Bone marrow (tissue), 2 donors: ENCODE measurements at regions not wholly inside any gene's neighbourhood (a gene's known extent, or its start where the extent isn't known, plus 50 kb on each side); places are given as distances from the start of the nearest gene placed in this dataset.
"Not testable (repeated sequence)": the region's sequence is repeated elsewhere in the genome, so short reads cannot be mapped to it uniquely, and the experiment has no call there.

ENCODE experiments used
- DNase-seq, 2 donors: peaks; one replicate each; lab custom pipeline; 2025; lab: John Stamatoyannopoulos, UW

- DNase-seq: no peak
Measured at GRCh38 chr3:166446291-166446690, 609.1 kb upstream of the BCHE start.

GRCh38 chr3:166445865-166446264 lies 608.6 kb upstream of the BCHE start:
- DNase-seq: no peak

GRCh38 chr3:166444756-166445155 lies 607.5 kb upstream of the BCHE start:
- DNase-seq: no peak

GRCh38 chr3:166444336-166444735 lies 607.1 kb upstream of the BCHE start:
- DNase-seq: no peak

DNA sequence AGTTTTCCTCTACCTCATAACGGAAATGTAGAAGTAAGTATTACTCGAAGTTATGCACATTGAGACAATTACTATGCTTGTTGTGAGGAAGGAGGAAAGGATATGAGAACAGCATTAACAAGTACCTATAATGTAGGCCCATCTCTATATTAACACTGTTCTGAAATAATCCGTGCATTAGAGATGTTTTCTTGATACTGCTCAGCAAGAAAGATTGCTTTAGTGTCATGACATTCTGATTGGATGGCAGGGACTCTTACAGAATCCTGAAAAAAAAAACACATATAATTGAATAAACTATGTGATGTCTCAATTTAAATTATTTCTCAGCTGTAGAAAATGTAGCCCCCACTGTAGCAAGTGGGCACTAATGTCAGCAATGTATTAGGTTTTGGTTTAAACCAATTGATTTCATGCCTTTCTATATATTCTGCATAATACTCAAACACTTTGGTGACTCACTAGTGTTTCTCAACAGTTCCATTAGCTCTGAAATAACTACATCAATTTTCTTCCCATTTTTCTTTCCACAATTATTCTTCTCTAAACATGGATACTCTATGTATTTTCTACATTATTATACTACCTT lies 598.3 kb upstream of the BCHE start:
- DNase-seq: no peak

GRCh38 chr3:166433060-166433459 lies 595.8 kb upstream of the BCHE start:
- DNase-seq: no peak

DNA sequence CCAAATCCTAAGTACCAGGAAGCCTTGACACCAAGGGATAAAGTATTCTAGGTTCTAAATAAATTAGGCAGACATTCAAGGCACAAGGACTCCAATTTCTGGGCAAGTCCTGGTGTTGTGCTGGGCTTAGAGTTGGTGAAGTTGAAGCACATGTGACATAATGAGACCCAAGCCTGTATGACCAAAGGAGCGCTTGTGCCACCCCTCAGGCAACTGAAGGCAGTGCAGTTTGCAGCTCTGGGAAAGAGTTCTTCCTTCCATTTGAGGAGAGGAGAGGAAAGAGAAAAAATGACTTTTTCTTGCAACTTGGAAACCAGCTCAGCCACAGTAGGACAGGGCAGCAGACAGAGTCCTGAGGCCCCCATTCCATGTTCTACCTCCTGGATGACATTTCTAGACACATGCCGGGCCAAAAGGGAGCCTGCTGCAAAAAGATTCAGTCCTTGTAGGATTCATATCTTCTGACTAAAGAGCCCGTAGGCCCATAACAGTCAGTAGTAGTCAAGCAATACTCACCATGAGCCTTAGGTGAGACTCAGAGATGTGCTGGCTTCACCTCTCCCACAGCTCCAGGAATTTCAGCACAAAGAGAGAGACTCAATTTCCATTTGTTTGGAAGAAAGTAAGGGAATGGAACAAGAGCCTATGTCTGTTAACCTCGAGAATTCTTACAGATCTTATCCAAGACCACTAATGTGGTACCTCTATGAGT lies 588.8 kb upstream of the BCHE start:
- DNase-seq: no peak

GRCh38 chr3:166425021-166425420 lies 587.8 kb upstream of the BCHE start:
- no peak for DNase-seq

DNA sequence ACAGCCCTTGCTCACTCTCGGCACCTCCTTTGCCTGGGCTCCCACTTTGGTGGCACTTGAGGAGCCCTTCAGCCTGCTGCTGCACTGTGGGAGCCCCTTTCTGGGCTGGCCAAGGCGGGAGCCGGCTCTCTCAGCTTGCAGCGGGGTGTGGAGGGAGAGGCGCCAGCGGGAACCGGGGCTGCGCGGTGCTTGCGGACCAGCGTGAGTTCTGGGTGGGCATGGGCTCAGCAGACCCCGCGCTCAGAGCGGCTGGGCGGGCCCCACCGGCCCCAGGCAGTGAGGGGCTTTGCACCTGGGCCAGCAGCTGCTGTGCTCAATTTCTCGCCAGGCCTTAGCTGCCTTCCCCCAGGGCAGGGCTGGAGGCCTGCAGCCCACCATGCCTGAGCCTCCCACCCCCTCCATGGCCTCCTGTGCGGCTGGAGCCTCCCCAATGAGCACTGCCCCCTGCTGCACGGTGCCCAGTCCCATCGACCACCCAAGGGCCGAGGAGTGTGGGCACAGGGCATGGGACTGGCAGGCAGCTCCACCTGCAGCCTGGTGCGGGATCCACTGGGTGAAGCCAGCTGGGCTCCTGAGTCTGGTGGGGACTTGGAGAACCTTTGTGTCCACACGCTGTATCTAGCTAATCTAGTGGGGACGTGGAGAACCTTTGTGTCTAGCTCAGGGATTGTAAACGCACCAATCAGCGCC lies 586.7 kb upstream of the BCHE start:
- DNase-seq: not testable (repeated sequence)

DNA sequence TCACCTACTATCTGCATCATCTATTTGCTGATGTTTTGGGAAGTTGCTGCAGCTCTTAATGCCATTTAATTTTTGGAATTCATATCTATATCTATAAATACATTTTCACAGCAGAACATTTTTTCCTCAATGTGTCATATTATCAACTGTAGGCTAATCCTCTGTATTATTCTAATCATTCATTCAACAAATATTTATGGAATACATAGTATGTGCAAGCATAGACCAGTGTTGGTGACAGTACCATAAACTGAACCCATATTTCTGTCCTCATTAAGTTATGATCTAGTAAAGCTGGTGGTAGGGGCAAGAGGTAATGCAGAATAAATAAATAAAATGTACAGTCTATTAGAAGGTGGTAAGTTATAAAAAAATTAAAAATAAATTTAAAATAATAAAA lies 585.3 kb upstream of the BCHE start:
- DNase-seq: no peak

DNA sequence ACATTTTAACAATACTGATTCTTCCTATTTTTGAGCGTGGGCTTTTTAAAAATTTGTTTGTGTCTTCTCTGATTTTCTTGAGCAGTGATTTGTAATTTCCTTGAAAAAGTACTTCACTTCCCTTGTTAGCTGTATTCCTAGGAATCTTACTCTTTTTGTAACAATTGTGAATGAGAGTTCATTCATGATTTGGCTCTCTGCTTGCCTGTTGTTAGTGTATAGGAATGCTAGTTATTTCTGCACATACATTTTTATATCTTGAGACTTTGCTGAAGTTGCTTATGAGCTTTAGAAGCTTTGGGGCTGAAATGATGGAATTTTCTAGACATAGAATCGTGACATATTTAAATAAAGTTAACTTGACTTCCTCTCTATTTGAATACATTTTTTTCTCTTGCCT lies 582.8 kb upstream of the BCHE start:
- DNase-seq: no peak

DNA sequence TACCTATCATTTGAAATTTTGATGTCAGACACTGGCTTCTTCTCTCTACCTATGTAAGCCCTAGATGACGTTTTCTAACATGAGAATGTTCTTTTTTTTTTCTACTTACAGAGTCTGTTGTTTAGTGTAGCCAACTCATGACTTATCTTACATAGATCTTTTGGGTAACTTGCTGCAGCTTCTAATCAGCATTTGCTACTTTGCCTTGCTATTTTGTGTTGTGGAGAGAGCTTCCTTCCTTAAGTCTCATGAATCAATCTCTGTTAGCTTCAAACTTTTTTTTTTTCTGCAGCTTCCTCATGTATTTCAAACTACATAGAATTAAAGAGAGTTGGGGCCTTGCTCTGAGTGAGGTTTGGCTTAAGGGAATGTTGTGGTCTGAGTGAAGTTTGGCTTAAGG lies 568.7 kb upstream of the BCHE start:
- no peak for DNase-seq

DNA sequence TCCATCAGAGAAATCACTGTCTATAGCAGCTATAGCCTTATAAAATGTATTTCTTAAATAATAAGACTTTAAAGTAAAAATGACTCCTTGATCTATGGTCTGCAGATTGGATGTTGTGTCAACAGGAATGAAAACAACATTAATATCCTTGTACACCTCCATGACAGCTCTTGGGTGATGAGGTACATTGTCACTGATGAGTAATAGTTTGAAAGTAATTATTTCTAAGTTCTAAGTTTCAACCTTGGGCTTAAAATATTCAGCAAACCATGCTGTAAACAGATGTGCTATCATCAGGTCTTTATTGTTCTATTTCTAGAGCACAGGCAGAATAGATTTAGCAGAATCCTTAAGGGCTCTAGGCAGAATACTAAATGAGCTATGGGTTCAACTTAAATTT lies 568.2 kb upstream of the BCHE start:
- DNase-seq: no peak

DNA sequence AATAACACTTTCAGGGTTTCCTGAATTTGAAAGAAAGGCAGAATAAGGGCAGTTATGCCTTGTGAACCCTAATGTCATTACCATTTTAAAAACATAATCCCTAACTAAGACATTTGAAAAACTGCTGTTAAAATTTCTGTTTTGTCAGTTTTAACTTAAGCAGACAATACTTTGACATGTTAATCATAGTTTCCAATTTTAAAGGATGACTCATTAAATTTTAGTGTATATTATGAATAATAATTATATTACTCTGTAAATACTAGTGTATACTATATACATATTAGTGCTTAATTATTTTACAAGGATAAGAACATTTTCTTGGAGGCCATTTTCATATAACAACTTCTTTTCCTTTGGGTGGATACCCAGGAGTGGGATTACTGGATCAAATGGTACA lies 553.1 kb upstream of the BCHE start:
- no peak for DNase-seq

DNA sequence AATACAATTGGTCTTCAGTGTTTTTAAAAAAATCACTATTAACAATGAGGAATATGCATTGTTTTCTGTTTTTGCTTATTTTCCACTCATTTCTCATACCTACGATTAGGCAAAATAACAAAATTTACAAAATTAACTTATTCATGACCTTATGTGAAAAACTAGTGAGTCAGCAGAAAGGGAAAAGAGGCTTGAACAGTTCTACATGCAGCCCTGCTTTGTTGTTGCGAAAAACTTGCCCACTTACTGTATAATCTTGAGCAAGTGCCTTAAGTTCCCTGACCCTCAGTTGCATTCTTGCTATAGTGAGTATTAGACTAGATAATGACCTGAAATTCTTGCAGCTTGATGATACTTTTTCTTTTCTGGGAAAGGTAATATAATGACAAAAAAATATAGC lies 551.1 kb upstream of the BCHE start:
- DNase-seq: no peak

DNA sequence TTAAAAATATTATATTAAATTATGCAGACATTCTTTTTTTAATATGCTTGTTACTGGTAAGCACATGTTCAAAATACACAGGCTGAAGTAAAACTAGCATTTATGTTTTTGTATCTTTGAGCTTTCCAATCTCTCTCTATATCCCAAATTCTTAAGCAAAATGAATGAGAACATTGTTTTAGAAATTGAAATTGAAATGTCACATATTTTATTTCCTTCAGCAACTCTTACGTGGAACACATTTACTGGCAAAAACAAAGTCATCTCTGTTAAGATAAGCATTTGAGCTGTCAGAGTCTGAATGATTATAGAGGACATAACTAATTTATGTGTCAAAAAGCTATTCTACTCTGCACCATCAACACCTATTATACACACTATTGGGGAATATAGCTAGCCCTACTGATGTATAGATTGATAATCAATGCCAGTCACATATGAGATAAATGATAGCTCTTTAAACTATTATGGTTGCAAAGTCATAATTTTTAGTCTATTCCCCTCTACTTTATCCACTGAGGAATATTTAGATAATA lies 535.4 kb upstream of the BCHE start:
- DNase-seq: no peak

DNA sequence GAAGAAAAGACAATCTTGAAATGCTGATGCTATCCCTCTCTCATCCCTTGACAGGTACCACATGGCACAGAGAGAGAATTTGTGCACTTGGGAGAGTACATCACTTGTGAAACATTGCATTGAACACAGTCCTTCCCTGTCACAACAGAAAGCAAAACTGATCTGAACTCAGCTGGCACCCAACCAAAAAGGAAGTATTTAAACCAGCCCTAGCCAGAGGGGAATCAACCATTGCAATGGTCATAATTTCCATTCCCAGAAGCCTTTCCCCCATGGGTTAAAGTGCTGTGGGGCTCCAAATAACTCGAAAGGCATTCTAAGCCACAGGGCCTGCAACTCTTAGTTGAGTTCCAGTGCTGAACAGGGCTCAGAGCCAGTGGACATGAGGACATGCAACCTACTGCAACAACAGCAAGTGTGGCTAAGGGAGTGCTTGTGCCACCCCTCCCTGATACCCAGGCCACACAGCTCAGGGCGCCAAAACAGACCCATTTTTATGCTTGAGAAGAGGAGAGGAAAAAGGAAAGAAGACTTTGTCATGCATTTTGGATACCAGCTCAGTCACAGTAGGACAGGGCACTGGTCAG lies 530.8 kb upstream of the BCHE start:
- no peak for DNase-seq

DNA sequence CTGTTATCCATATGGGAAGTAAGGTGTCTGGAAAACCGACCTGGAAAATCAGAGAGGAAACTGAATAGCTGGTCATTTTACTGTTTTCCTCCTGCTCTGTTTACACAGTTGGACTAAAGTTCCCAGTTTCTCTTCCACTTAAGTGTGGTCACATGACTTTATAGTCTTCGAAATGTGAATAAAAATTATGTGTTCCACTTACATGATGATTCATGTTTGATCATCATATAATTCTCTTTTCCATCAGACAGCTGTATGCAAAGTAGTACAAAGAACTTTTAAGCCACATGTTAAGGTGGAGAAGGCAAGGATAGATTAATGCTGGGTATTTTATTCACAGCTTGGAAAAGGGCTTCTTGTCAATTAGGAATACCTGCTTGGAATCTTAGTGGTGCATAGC lies 525.5 kb upstream of the BCHE start:
- DNase-seq: no peak

DNA sequence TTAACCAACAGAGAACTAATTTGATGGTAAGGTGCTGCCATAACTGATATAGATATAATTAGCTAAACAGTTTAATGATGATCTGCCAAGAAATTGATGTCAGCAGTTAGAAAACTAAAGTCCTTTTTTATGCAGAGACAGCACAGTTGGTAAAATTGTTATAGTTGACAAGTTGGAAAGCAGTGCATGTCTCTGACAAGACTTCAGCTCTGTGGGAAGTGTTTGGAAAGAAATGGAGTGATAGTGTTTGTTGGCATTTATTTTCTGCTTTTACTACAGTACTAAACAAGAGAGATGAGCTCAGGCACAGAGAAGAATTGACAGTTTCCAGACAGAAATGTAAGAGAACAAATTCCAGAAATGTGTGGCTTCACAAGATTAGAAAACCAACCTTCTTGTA lies 523.5 kb upstream of the BCHE start:
- DNase-seq: no peak

DNA sequence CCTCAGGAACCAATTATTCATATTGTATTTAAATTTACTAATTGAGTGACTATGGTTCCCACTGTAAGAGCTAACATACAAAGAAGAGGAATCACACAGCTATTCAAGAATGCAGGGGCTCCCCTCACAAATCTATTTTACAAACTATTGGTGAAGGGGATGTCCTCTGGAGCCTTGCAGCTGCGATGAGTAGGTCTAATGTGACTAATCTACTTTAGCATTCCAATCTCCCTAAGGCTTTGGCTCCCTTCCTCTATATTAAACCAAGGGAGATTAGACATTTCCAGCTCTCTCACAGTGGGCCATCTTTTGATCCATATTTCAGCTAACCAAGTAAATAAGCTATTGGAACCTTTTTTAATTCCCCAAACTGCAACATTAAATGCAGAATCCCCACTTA lies 514.2 kb upstream of the BCHE start:
- no peak for DNase-seq

DNA sequence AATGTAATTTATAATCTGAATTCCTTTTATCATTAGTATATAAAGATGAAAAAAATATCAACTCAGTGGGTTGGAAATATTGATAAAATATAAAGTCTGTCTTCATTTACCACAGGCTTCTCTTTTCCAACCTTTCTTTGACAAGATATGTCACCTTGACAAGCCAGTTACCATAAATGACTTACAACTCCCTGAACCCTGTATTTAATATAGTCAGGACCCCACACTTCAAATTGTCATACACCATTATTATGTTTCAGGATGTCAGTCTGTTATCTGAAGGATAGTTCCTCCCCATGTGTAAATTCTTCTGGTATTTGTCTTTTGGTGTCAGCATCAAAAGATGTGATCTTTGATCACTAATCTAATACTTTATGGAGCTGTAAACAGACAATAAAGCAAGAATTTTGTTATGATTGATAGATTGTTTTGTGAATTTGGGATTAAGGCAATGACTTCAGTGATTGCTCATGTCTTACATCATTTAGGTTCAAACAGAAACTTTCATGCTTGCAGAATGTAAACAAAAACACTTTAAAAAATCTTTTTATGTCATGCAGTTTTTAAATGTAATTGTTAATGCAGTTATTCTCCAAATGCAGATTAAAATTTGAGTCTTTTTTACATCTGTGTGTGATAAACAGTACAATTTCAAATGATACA lies 503.5 kb upstream of the BCHE start:
- no peak for DNase-seq

DNA sequence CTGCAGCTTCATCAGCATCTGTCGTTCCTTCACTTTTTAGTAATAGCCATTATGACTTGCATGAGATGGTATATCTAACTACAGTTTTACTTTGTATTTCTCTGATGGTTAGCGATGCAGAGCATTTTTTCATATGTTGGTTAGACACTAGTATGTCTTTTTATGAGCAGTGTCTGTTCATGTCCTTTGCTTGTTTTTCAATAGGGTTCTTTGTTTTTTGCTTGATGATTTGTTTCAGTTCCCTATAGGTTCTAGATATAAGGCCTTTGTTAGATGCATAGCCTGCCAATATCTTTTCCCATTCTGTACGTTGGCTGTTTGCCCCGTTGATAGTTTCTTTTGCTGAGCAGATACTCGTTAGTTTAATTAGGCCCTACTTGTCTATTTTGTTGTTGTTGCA lies 487.2 kb upstream of the BCHE start:
- DNase-seq: no peak
